Endothelial cell of umbilical vein (primary cell): ENCODE measurements at regions not wholly inside any gene's neighbourhood (a gene's known extent, or its start where the extent isn't known, plus 50 kb on each side); places are given as distances from the start of the nearest gene placed in this dataset.

ENCODE experiments used
- BruUV-seq: library from RNA; stranded (reverse); fragments of 400-500 nt; replicated peaks from 2 replicates; lab custom pipeline; 2021; lab: Mats Ljungman, UMichigan
- CTCF ChIA-PET: fragments of 300-600, 350-600 bp; sonication (Branson Sonifier 250); formaldehyde crosslinking; loops from one replicate; lab custom pipeline; 2021; ENCODE audit warnings: antibody characterized with exemption, inconsistent platforms; lab: Charles Lee
- POLR2A ChIA-PET: fragments of 300-600, 350-600 bp; sonication (Branson Sonifier 250); formaldehyde crosslinking; loops from one replicate; lab custom pipeline; 2021; ENCODE audit warnings: antibody characterized with exemption, inconsistent platforms; lab: Charles Lee
- DNase-seq: peaks from one replicate; pipeline ENCODE4 v3.0.0-alpha.2; 2011; ENCODE audit warnings: low read depth, low spot score
- FAIRE-seq: peaks from 2 replicates; lab custom pipeline; 2011; peaks lifted over from hg19 to GRCh38; lab: Jason Lieb, UNC
- H2AFZ ChIP-seq: 2 replicates; pipeline ENCODE4 v1.6.0; 2012; ENCODE audit warnings: low read depth, low read length, control low read depth, inconsistent platforms
- H3K27ac ChIP-seq: 2 replicates; pipeline ENCODE4 v1.5.1; 2011; ENCODE audit warnings: low read depth, mild to moderate bottlenecking, control low read depth, low read length, moderate library complexity; ENCODE audit not compliant: insufficient read depth
- H3K27me3 ChIP-seq, 2 experiments: 2 replicates each; pipeline versions ENCODE4 v1.6.0 to v1.6.1; 2011; ENCODE audit warnings: low read length in 2 of 2, mixed read lengths in 1 of 2; ENCODE audit not compliant: control insufficient read depth in 2 of 2, insufficient read depth in 2 of 2
- H3K36me3 ChIP-seq, 2 experiments: 2 replicates in 1 of 2; 3 replicates in 1 of 2; pipeline ENCODE4 v1.5.1; 2011; ENCODE audit warnings: low read length in 2 of 2, mild to moderate bottlenecking in 1 of 2, moderate library complexity in 1 of 2; ENCODE audit not compliant: control insufficient read depth in 2 of 2, insufficient read depth in 2 of 2; ENCODE audit errors: extremely low read depth in 1 of 2
- H3K4me1 ChIP-seq: 3 replicates; pipeline ENCODE4 v1.5.1; 2011; ENCODE audit warnings: mild to moderate bottlenecking, low read length; ENCODE audit not compliant: control insufficient read depth, insufficient read depth; ENCODE audit errors: extremely low read depth
- H3K4me2 ChIP-seq: 2 replicates; pipeline ENCODE4 v1.6.1; 2011; ENCODE audit warnings: low read length, control low read depth, mixed read lengths; ENCODE audit not compliant: insufficient read depth
- H3K4me3 ChIP-seq, 3 experiments: fragments of 200-600 bp in 1 of 3; sonication (generic), shearing (Covaris generic) in 1 of 3; replicated peaks in 1 of 3; 2 replicates each; pipeline ENCODE4 v1.5.1; 2011 to 2016; ENCODE audit warnings: control low read depth in 3 of 3, low read length in 3 of 3, mild to moderate bottlenecking in 2 of 3, inconsistent platforms in 1 of 3, low read depth in 1 of 3, moderate library complexity in 1 of 3; ENCODE audit not compliant: insufficient read depth in 1 of 3
- H3K79me2 ChIP-seq: 2 replicates; pipeline ENCODE4 v1.6.0; 2012; ENCODE audit warnings: low read length, inconsistent platforms; ENCODE audit not compliant: control insufficient read depth, insufficient read depth
- H3K9ac ChIP-seq: replicated peaks from 2 replicates; pipeline ENCODE3; 2011; ENCODE audit warnings: low read length, control low read depth; ENCODE audit not compliant: insufficient read depth; ENCODE audit errors: extremely low read depth
- H3K9me1 ChIP-seq: replicated peaks from 3 replicates; pipeline ENCODE4 v1.6.0; 2011; ENCODE audit warnings: mild to moderate bottlenecking, low read length; ENCODE audit not compliant: control insufficient read depth, insufficient read depth; ENCODE audit errors: extremely low read depth
- H3K9me3 ChIP-seq: replicated peaks from 2 replicates; pipeline ENCODE4 v1.5.1; 2012; ENCODE audit warnings: low read length, inconsistent platforms; ENCODE audit not compliant: control insufficient read depth, insufficient read depth
- H4K20me1 ChIP-seq: replicated peaks from 2 replicates; pipeline ENCODE3; 2011; ENCODE audit warnings: mild to moderate bottlenecking, low read length; ENCODE audit not compliant: control insufficient read depth, insufficient read depth; ENCODE audit errors: extremely low read depth
- EZH2 ChIP-seq: IDR thresholded peaks from 2 replicates; pipeline ENCODE4 v1.6.1; 2012; ENCODE audit warnings: borderline replicate concordance, low read depth, mild to moderate bottlenecking, moderate library complexity, low read length, inconsistent platforms; ENCODE audit not compliant: severe bottlenecking
- FOS ChIP-seq: IDR thresholded peaks from 2 replicates; pipeline ENCODE4 v1.6.1; 2011; ENCODE audit warnings: mild to moderate bottlenecking, low read length, moderate library complexity, borderline replicate concordance; ENCODE audit not compliant: insufficient read depth
- GATA2 ChIP-seq: IDR thresholded peaks from 2 replicates; pipeline ENCODE4 v1.7.0; 2011; ENCODE audit warnings: low read depth, mild to moderate bottlenecking, moderate library complexity, mixed read lengths, low read length; ENCODE audit not compliant: insufficient read length, insufficient read depth
- JUN ChIP-seq: IDR thresholded peaks from 2 replicates; pipeline ENCODE4 v1.6.1; 2011; ENCODE audit warnings: borderline replicate concordance, low read depth; ENCODE audit not compliant: insufficient read length, insufficient read depth
- MYC ChIP-seq: IDR thresholded peaks from one replicate; pipeline ENCODE4 v1.6.1; 2011; ENCODE audit warnings: mild to moderate bottlenecking, low read depth, low read length
- POLR2A ChIP-seq: IDR thresholded peaks from 2 replicates; pipeline ENCODE4 v1.6.1; 2012; ENCODE audit warnings: low read depth, mild to moderate bottlenecking, control low read depth, low read length
- POLR2AphosphoS5 ChIP-seq: IDR thresholded peaks from 2 replicates; pipeline ENCODE4 v1.6.1; 2012; ENCODE audit warnings: low read depth, mild to moderate bottlenecking, control low read depth, low read length, moderate library complexity; ENCODE audit not compliant: insufficient read depth
- dilution Hi-C: fragments of 300-500 bp; cut with MboI; formaldehyde crosslinking; loops from one replicate; pipeline ENCODE4 v1.15.0; 2019; ENCODE audit warnings: low sequenced_read_pairs; ENCODE audit not compliant: extremely low pct_ligation_motif_present
- intact Hi-C: fragments of 100-400 bp; cut with micrococcal nuclease; formaldehyde crosslinking; loops from one replicate; pipeline ENCODE4 v1.10.0; 2022
- TF ChIP-seq, protein P1 (sequence below): IDR thresholded peaks from 2 replicates; pipeline ENCODE4 v1.6.1; 2011; ENCODE audit not compliant: insufficient read depth, insufficient read length
- TF ChIP-seq, protein P2 (sequence below), 2 donors: IDR thresholded peaks; 1 replicate in 1 of 2; 2 replicates in 1 of 2; pipeline ENCODE4 v1.5.1; 2011; ENCODE audit warnings: low read length in 2 of 2, mild to moderate bottlenecking in 2 of 2, moderate library complexity in 2 of 2, control low read depth in 1 of 2, inconsistent platforms in 1 of 2, low read depth in 1 of 2; ENCODE audit not compliant: insufficient read depth in 1 of 2; ENCODE audit errors: extremely low read depth in 1 of 2

DNA sequence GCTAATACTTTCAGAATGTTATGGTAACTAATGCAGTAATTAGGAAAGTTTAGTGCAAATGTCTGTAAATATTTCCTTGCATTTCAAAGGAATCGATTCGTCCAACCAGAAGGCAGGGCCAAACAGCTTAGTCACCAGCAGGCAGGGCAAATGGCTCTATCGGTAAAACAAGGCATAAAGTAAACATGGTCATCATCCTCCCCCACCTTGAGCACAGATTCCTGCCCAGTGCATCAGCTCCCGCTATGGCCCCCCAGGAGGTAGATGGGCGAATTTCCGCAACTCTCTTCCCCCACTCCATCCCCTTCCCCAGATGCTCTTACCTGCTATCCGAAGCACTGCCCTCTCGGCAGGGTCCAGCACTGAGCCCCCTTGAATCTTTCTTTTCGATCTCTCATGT is 103.8 kb upstream of the BEND6 start:
- no peaks in the 10 kb centered on the region for H3K9me3 ChIP-seq
- BruUV-seq = no TSS peak
- ChIA-PET POLR2A (interaction anchor here (1.1 to 1.7 kb wide), 3 partner anchors 10 to 480 kb away, joined by 3 read pairs; no protein-coding TSS in a partner anchor), CTCF (interaction anchor here (0.6 to 6.1 kb wide), 51 partner anchors 7 to 487 kb away, joined by 3 to 70 read pairs (median 6); partner anchors contain the start of genes BEND6, DST and PRIM2)
- no peaks in the 10 kb centered on the region for H3K9me1 ChIP-seq
- TF ChIP-seq, protein P1, sequence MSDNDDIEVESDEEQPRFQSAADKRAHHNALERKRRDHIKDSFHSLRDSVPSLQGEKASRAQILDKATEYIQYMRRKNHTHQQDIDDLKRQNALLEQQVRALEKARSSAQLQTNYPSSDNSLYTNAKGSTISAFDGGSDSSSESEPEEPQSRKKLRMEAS = no peak
- peak; percentile 31 for TF ChIP-seq FOS
- H3K36me3 ChIP-seq = no peaks in the 10 kb centered on the region
- peaks cover 41% of the 10 kb centered on the region for H3K79me2 ChIP-seq
- H3K27me3 ChIP-seq = no peaks in the 10 kb centered on the region
- peak overlapping the region; percentile 73 for H2AFZ ChIP-seq
- peaks cover 29% of the 10 kb centered on the region for H3K4me1 ChIP-seq
- no peaks in the 10 kb centered on the region for H4K20me1 ChIP-seq
- dilution Hi-C loops (no loop called here), intact Hi-C loops (loop anchor here (1.0 to 10.0 kb wide), 8 partner anchors 10 to 492 kb away; partner anchors contain the start of gene BEND6)
- peak overlapping the region; percentile 88 for H3K9ac ChIP-seq
- FAIRE-seq (peak; percentile 75), DNase-seq (peak; percentile 53)
- peak overlapping the region; percentile 63 to 97 (median 94) for H3K4me3 ChIP-seq
- H3K27ac ChIP-seq = peak overlapping the region; percentile 83
- H3K4me2 ChIP-seq = peak overlapping the region; percentile 96

DNA sequence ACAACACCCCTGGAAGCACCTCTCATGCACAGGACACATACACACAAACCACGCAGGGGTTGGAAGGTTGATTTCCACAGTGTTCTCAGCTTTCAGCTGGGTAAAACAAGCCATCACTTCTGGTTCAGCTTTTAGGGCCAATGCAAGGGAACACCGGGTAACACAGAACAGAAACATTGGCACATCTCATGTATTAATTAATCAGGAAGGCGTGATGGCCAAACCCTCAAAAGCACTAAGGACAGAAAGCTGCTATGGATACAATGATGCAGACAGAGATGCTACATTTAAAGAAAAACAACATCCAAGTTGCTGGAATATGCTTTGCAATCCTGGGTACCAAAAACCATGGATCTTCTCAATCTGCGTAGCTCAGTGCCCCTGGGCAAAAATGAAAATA is 104.3 kb upstream of the BEND6 start:
- peak overlapping the region; percentile 63 to 97 (median 94) for H3K4me3 ChIP-seq
- H3K36me3 ChIP-seq = no peaks in the 10 kb centered on the region
- dilution Hi-C loops (no loop called here), intact Hi-C loops (loop anchor here (1.0 to 10.0 kb wide), 8 partner anchors 9 to 492 kb away; partner anchors contain the start of gene BEND6)
- ChIA-PET POLR2A (interaction anchor here (0.7 to 1.7 kb wide), 3 partner anchors 9 to 480 kb away, joined by 3 to 5 read pairs (median 3); no protein-coding TSS in a partner anchor), CTCF (interaction anchor here (0.7 to 6.1 kb wide), 22 partner anchors 10 to 256 kb away, joined by 3 to 70 read pairs (median 10); partner anchors contain the start of genes BEND6 and DST)
- no peak overlapping the region for H2AFZ ChIP-seq
- H4K20me1 ChIP-seq = no peaks in the 10 kb centered on the region
- peaks cover 29% of the 10 kb centered on the region for H3K4me1 ChIP-seq
- no peak for FAIRE-seq
- H3K4me2 ChIP-seq = peak overlapping the region; percentile 96
- peak overlapping the region; percentile 88 for H3K9ac ChIP-seq
- H3K27ac ChIP-seq = no peak overlapping the region
- DNase-seq = no peak
- TF ChIP-seq MYC (no peak), POLR2AphosphoS5 (no peak), POLR2A (no peak), EZH2 (no peak), GATA2 (no peak), JUN (no peak), FOS (no peak)
- TF ChIP-seq, protein P2, sequence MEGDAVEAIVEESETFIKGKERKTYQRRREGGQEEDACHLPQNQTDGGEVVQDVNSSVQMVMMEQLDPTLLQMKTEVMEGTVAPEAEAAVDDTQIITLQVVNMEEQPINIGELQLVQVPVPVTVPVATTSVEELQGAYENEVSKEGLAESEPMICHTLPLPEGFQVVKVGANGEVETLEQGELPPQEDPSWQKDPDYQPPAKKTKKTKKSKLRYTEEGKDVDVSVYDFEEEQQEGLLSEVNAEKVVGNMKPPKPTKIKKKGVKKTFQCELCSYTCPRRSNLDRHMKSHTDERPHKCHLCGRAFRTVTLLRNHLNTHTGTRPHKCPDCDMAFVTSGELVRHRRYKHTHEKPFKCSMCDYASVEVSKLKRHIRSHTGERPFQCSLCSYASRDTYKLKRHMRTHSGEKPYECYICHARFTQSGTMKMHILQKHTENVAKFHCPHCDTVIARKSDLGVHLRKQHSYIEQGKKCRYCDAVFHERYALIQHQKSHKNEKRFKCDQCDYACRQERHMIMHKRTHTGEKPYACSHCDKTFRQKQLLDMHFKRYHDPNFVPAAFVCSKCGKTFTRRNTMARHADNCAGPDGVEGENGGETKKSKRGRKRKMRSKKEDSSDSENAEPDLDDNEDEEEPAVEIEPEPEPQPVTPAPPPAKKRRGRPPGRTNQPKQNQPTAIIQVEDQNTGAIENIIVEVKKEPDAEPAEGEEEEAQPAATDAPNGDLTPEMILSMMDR (IDR thresholded peaks at IDR 0.05; ENCODE audit: extremely low read depth in 1 of 2, insufficient read depth in 1 of 2, low read depth in 1 of 2, low read length in 2 of 2) = no peak
- TF ChIP-seq, protein P1 = no peak
- H3K9me3 ChIP-seq = no peaks in the 10 kb centered on the region
- BruUV-seq = no TSS peak
- peaks cover 42% of the 10 kb centered on the region for H3K79me2 ChIP-seq
- no peaks in the 10 kb centered on the region for H3K9me1 ChIP-seq
- H3K27me3 ChIP-seq = no peaks in the 10 kb centered on the region
